DMS 273 (cell line): ENCODE measurements at regions not wholly inside any gene's neighbourhood (a gene's known extent, or its start where the extent isn't known, plus 50 kb on each side); places are given as distances from the start of the nearest gene placed in this dataset.

Experiments
- DNase-seq: peaks from one replicate; lab custom pipeline; 2025; ENCODE audit not compliant: unreplicated experiment; lab: John Stamatoyannopoulos, UW

DNA sequence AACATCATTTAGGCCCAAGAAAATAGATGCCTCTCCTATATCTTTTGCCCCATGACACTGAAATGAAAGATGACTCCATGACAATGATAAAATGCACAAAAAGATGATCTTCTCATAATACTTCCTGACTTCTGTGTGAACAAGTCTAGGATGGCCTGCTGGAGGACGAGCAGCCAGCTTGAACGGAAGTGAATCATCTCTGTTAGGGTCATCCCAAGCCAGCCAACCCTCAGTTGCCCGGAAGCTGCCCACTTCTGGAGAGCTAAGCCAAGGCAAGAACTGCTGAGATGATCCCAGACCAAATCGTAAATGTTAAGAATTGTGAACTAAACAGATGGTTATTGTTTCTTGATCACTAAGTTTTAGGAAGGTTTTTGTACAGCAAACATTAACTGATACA is 249.7 kb upstream of the HS3ST5 start:
- no peak for DNase-seq

DNA sequence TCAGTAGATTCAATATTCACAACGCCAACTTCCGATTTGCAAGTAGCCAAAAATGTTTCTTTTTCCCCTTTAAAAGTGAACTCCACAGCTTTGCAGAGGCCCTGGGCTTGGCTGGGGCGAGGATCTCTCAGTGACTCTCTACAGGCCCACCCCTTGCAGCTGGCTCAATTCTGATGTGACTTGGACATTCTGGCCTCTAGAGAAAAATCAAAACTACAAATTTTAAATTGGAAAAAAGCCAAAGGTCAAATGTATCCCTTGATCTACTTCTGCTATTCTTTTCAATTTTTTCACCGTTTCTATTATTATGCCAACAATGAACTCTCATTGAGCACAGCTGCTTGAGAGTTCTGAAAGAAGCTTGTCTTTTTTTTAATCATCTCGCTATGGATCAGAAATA is 245.9 kb upstream of the HS3ST5 start:
- no peak for DNase-seq

DNA sequence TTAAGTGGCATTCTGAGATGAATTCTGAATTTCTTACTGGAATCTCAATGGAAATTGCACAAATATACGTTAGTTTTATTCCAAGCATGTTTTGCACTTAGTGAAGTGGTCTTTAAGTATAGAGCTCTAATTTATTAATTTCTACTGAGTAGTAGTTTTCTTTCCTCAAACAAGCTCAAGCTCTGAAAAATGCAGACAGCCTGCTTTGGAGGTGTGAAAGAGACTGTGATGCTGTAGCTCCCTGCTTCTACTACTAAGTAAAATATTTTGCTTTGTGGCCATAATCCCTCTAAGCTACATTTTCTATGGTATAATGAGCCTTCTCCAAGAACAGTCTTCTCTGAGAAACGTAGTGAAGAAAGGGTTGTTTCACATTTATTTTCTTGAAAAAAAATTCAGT is 243.5 kb upstream of the HS3ST5 start:
- no peak for DNase-seq

DNA sequence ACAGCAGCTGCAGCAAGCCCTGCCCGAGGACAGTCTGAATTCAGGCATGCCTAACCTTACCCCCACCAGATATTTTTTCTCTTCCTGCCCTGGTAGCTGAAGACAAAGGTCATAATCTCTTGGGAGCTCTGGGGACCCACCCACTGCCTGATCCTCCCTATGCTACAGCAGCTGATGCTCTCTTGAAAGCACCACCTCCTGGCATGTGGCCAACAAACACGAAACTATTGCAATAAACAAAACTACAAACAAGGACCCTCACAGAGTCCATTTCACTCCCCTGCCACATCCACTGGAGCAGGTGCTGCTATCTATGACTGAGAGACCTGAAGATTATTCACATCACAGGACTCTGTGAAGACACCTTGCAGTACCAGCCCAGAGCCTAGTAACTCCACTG is 238.5 kb upstream of the HS3ST5 start:
- DNase-seq = no peak

DNA sequence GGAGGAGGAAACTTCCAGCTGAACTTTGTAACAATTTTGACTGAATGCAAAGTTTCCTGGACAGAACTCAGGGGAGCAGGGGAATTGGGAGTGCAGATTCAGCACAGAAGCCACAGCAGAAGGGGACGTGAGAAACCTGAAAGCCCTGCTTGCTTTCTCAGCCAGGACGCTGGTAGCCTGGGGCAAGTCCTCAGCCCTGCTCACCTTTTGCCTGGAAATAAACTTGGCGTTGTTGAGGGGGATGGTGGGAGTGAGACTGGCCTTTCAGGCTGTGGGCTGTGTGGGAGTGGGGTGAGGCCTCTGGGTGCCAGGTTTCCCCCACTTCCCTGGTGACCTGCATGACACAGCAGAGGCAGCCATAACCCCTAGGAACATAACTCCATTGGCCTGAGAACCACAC is 238.1 kb upstream of the HS3ST5 start:
- no peak for DNase-seq

DNA sequence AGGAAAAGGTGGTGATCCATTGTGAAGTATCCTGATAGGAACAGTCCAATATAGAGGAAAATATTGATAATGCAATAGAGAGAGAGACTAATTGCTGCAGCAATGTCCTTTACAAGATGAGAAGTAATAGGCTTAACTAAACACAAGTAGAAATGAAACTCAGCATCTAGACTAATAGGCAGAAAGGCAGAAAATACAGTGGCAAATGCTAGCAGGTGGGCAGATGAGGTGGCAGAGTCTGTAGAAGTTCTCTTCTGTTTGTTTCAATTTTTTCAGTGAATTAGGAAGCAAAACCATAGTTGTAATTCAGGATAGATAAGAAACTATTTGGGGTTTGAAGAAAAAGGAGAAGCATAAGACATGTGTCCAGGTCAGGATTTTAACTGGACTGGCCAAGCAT is 236.7 kb upstream of the HS3ST5 start:
- no peak for DNase-seq

DNA sequence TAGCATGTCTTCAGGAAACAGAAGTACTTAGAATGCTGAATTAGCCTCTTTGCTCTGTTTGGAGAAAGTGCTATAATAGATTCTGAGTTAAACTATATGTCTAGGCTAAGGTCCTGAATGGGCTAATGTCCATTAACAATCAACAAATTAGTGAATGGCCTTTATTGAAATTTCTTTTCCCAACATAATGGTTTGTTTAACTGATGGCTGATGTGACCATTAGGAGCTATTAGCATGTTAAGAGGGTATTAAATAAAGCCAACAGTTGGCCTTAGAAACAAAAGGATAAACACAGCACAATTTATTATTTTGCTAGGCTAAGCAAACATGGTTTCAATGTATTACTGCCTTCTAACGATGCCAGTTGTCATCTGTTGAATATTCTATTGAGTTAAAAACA is 234.3 kb upstream of the HS3ST5 start:
- DNase-seq = no peak

DNA sequence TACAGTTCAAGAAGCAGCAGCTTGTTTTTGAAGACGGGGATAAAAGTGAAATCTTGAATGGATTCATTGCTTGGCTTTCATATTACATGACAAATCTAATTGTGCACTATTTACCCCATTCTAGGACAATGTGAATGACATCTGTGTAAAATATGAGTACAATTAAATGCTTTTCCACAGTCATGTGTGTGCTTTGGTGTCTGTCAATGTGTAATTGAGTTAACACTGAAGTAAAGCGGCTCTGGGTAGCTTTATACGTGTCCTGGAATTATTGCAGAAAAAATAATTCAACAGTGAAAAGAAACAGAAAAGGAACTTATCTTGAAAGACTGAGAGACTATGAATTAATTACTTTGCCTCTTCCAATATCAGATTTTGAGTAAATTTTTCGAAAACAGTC is 233.5 kb upstream of the HS3ST5 start:
- no peak for DNase-seq

DNA sequence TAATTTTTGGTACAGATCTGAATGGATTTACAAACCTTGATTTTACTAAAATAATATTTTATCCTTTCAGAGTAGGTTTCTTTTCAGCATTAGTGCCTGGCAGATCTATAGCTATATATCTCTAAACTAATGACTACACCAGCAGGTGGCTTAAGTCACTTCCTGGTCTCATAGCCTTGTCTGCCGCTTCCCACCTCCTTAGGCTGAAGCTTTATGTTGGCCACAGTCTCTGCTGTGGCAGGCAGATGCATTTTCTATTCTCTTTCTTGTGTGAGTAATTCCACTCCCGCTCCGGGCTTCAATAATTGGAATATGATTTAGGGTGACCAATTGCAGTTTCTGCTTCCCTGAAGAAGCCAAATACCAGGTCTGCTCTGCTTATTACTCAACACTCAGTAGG is 226.8 kb upstream of the HS3ST5 start:
- DNase-seq = no peak

DNA sequence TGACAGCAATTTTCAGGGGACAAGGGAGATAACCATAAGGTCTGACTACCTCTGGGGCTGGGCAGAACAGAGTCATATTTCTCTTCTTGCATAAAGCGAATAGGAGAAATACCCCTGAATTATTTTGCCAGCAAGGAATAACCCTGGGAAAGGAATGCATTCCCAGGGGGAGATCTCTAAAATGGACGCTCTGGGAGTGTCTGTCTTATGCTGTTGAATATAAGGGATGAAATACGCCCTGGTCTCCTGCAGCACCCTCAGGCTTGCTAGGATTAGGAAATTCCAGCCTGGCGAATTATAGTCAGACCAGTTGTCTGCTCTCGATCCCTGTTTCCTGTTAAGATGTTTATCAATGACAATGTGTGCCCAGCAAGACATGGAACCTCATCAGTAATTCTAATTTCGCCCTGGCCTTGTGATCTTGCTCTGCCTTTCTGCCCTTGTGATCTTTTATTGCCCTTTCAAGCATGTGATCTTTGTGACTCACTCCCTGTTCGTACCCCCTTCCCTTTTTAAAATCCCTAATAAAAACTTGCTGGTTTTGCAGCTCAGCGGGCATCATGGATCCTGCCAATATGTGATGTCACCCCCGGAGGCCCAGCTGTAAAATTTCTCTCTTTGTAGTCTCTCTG is 221.6 kb upstream of the HS3ST5 start:
- DNase-seq = no peak

DNA sequence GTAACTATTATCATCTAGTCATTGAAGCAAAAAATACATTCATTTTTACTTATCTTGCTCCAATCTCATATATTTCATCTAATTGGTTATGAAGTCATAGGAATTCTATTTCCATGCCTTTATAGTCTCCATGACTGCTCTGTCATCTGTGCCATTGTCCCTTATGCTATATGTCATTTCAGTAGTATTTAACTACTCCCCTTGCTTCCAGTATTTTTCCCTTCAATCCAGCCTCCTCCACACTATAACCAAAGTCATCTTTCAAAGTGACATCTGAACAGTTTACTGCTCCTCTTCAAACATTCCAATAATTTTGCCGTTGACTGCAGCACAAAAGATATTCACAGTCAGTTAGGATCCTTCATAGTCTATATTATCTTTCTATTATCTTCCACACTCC is 216.6 kb upstream of the HS3ST5 start:
- no peak for DNase-seq

DNA sequence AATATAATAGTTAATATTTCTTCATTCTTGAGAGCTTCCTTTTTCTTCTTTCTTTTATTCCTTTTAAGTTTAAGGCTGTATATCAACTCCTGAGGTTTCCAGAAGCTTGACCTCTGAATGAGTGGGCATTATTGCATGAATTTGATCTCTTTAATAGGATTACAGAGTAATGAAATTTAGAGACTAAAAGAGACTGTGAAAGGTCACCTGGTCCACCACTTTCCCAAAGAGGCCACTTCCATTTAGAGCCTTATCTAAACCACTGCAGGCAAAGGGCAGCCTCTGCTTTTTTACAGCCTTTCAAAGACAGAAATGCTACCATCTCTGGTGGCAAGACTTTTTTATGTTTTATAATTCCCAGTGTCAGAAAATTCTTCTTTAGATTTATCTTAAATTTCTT is 215.3 kb upstream of the HS3ST5 start:
- no peak for DNase-seq

DNA sequence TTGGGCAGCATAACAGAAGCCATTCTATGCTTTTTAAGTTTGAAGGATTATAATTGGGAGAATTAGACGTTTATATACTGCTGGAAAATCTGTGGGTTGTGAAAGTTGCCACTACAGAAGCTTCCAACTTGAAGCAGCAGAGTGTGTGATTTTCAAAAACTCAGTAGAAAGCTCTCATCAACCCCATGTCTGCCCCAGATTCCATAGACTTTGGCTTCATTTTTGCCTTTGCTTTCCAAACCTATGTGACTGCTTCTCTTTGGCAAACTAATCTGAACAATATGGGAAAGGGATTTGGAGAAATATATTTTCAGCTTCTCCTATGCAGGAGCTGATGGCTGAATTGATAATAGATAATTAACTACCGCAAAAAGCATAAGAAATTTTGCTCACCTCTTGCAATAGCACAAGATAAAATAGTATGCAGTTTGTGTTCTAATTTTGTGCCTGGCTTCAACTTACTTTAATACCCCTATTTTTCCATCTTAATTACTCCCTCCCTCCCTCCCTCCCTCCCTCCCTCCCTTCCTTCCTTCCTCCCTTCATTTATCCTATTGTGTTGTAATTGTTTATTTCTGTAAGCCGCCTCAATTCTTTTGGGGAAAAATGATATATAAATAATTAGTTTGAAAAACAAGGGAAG is 214.1 kb upstream of the HS3ST5 start:
- DNase-seq = no peak

DNA sequence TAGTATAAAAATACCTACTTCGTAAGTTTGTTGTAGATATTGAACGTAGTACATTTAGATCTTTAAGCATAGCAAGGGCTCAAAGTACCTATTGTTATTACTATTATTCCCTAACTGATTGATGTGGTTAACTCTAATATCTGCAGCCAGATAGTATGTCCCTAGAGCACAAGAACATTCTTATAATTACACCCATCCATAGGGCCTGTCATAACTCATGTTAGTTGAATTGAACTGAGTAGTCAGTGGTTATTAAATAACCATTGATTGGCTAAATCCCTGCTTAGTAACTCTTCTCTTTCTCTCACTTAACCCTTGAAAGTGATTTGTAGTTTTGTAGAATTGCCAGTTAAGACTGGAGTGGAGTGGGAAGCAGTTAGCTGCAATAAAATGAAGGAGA is 207.5 kb upstream of the HS3ST5 start:
- no peak for DNase-seq

DNA sequence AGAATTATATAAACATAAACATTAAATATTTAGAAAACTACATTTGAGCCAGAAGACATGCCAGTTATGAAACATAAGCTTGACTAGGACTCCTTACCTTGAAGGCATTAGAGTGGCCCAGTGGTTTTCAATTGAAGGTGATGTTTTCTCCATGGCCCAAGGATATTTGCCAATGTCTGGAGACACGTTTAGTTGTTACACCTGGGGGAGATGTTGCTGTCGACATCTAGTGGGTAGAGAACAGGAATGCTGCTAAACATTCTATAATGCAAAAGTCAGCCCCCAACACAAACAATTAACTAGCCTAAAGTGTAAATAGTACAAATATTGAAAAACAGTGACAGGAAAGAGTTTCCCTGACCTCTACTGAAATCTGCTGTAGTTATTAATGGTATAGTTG is 200.9 kb upstream of the HS3ST5 start:
- DNase-seq = no peak

DNA sequence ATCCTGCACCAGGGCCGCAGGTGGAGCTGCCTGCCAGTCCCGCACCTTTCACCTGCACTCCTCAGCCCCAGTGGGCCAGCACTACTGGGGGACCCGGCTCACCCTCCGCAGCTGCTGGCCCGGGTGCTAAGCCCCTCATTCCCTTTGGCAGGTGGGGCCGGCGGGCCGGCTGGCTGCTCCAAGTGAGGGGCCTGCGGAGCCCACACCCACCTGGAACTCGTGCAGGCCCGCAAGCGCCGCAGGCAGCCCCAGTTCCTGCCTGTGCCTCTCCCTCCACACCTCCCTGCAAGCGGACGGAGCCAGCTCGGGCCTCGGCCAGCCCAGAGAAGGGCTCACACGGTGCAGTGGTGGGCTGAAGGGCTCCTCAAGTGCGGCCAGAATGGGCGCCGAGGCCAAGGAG is 199.0 kb upstream of the HS3ST5 start:
- no peak for DNase-seq

DNA sequence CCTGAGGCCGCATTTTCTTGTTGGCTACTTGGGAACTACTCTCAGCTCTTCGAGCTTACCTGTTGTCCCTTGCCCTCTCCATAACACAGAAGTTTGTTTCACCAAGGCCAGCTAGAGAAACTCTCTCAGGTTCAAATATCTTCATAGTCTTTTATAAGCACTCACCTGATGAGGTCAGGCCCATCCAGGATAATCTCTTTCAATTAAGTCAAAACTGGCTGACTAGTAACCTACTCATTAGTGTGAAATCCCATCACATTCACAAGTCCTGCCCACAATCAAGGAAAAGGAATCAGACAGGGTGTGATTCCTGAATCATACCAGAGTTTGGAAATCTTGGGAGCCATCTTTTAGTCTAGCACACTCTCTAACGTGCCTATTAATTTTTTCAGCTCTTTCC is 195.2 kb upstream of the HS3ST5 start:
- DNase-seq = no peak

DNA sequence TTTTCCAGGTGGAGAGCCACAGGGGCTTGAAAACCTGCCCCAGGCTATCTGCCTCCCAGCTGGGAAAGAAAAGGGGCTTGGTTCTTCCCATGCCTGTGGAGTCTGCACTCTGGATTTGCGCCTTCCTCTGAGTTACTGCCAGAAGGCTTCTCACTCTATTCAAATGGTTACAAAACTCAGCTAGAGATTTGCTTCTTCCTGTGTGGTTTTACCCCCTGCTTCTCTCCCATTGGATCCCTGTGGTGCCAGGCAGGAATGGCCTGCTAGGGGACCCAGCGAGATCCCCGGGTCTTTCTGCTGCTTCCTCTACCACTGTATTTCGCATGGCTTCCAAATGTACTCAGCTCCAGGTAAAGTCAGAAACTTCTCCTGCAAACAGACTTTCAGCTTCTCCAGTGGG is 192.0 kb upstream of the HS3ST5 start:
- DNase-seq = no peak

DNA sequence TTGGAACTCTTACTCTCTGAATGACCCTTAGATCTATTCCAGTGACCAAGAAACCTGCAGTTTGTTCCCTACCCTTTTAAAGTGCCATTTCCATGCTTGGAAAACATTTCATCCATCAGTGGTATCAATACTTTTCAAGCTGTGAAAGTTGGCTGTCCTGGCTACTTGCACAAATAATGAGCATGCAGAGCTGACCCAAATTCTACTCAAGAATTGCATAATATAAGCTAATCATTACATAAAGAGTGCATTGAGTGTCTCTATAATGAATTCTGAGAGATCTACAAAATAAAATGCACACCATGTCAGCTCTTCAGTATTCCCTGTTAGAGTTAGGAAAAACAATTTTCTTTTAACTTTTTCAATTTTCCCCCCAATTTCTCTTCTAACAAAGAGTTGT is 181.3 kb upstream of the HS3ST5 start:
- no peak for DNase-seq

DNA sequence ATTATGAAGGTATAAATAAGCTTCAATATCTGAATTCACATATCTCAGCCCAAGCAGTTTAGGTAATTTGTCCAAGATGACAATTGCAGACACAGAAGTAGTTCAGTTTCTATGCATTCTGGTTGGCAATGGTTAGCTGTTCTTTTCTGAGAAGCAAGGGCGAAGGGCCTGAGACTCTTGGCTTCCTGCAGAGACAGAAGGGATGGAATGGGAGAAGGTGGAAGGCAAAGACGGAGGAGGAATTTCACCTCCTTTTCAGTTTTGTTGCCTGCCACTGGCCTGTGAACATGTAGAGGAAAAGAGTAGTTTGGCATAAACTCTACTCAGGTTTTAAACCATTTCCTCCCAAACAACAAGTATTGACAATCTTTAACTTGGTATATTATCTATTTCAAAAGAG is 180.7 kb upstream of the HS3ST5 start:
- no peak for DNase-seq

DNA sequence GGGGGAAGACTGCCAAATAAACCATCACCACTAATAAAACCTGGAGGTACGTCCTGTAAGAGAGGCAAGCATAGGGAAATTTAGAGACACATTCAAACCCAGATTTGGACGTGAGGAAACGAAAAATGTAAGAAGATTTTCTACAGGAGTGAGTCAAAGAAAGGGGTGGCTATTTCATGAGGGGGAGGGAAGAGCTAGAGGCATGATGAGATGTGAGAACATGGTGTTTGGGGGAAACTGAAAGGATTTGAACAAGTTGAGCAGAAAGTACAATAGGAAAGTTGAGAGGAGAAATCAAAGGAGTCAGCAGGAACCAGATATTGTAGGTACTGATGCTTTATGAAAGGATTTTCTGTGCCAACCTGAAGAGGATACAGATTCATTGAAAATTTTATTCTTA is 179.1 kb upstream of the HS3ST5 start:
- no peak for DNase-seq

DNA sequence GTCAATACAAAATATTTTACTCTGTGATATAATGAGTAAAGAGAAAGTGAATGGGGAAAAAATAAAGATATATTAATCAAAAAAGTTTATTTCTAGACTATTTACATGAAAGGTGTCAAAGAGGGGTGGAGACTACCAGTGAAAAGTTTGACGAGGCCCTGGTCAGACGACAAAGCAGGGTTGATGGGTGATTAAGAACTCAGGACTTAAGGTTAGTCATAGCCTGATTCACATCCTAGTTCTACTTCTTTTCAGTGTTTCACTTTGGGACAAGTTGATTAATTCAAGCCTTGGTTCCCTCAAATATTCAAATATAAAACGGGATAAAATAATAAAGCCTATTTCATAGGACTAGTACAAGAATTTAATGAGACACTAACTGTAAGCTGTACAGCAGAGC is 178.2 kb upstream of the HS3ST5 start:
- no peak for DNase-seq

DNA sequence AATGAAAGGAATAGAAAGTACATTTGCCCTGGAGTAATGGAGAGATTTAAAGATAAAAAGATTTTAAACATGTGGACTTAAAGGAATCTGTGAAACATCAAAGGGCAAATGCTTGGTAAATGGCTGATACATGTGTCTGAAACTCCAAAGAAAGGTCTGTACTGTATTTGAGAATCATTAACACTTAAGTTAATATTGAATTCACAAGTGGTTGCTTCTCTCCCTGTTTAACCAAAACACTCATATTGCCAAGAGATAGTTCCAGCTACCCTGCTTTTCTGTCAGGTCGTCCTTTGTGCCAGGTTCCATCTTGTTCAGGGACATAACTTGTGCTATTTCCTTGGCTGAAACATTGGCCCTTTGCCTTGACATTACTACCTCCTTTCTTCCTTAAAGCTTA is 171.3 kb upstream of the HS3ST5 start:
- DNase-seq = no peak
